HG02678 (cell line): ENCODE measurements at regions not wholly inside any gene's neighbourhood (a gene's known extent, or its start where the extent isn't known, plus 50 kb on each side); places are given as distances from the start of the nearest gene placed in this dataset.
A peak's percentile ranks its signal among the peaks of the same experiment; 100 is the strongest.
"Not testable (repeated sequence)": the region's sequence is repeated elsewhere in the genome, so short reads cannot be mapped to it uniquely, and the experiment has no call there.

ENCODE experiments used
- ATAC-seq: cut with Tn5 transposase; IDR thresholded peaks from one replicate; pipeline ENCODE4 v1.9.1; 2021; ENCODE audit warnings: mild to moderate bottlenecking, moderate library complexity; ENCODE audit not compliant: unreplicated experiment

- ATAC-seq: peak; percentile 53
Measured at GRCh38 chrX:89350024-89350423, 571.7 kb upstream of the TGIF2LX start.

GRCh38 chrX:89369904-89370303 is 551.8 kb upstream of the TGIF2LX start:
- ATAC-seq: not testable (repeated sequence)

- ATAC-seq: not testable (repeated sequence)
Measured at GRCh38 chrX:89393004-89393403, 528.7 kb upstream of the TGIF2LX start.

DNA sequence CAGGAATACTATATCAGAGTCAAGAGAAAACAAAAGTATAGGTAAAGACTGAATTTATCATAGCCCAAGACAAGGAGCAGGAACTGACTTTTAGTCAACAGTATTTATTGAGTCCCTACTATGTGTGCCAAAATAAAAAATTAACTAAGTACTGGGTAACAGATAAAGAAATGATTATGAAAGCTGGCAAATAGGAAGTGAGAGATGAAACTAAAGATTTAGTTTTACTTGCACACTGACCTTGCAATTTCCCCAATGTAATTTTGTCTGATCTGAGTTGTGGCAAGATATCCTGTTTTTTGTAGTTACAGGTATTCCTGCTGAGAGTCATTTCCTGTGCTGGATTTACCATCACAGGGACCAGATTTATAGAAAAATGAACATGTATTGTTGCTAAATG is 518.9 kb upstream of the TGIF2LX start:
- ATAC-seq: not testable (repeated sequence)

- not testable (repeated sequence) for ATAC-seq
Measured at GRCh38 chrX:89405148-89405547, 516.6 kb upstream of the TGIF2LX start.

GRCh38 chrX:89416930-89417329 is 504.8 kb upstream of the TGIF2LX start:
- not testable (repeated sequence) for ATAC-seq

GRCh38 chrX:89432652-89433231 is 489.0 kb upstream of the TGIF2LX start:
- not testable (repeated sequence) for ATAC-seq
